NCI-H82 (cell line): ENCODE measurements at regions not wholly inside any gene's neighbourhood (a gene's known extent, or its start where the extent isn't known, plus 50 kb on each side); places are given as distances from the start of the nearest gene placed in this dataset.
"Not testable (repeated sequence)": the region's sequence is repeated elsewhere in the genome, so short reads cannot be mapped to it uniquely, and the experiment has no call there.

Source experiments
- DNase-seq: peaks from one replicate; lab custom pipeline; 2025; lab: John Stamatoyannopoulos, UW

DNA sequence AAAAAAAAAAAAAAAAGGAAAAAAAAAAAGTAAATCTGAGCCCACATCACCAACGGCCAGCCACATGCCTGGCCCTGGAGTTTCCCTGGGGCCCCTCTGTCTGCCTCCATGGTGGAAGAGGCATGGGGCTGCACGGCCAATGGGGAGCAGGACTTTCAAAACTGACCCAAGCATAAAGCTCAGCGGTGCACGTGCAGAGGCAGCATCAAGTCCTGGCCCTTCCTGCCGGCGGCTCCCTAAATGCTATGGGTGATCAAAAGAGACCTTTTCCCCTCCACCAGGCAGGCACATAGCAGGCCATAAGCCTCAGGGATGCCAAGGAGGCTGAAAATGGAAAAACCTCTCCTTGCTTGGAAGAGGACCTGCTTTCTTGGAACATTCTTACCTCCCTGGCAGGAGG lies 94.3 kb downstream of the OAT start:
- DNase-seq, result no peak

DNA sequence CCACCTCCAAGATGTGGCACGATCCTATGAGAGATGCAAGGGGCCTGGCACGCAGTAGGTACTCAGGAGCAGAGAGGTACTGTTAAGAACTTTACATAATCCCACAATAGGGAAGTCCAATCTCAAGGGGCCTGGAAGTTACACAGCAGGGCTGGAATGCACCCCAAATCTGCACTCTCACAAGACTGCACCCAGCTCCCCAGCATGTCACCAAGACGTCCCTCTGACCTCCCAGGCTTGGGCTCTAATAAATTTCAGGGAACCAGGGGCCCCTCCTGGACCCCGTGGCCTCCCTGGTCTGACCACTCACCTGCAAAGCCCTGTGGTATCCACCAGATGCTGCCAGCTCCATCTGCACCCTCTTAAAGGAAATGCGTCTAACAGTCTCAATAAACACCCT lies 94.9 kb downstream of the OAT start:
- no peak for DNase-seq

- DNase-seq, result no peak
Observed at GRCh38 chr10:124323111-124323725, 95.5 kb downstream of the OAT start.

GRCh38 chr10:124322191-124322980 lies 96.3 kb downstream of the OAT start:
- no peak for DNase-seq

DNA sequence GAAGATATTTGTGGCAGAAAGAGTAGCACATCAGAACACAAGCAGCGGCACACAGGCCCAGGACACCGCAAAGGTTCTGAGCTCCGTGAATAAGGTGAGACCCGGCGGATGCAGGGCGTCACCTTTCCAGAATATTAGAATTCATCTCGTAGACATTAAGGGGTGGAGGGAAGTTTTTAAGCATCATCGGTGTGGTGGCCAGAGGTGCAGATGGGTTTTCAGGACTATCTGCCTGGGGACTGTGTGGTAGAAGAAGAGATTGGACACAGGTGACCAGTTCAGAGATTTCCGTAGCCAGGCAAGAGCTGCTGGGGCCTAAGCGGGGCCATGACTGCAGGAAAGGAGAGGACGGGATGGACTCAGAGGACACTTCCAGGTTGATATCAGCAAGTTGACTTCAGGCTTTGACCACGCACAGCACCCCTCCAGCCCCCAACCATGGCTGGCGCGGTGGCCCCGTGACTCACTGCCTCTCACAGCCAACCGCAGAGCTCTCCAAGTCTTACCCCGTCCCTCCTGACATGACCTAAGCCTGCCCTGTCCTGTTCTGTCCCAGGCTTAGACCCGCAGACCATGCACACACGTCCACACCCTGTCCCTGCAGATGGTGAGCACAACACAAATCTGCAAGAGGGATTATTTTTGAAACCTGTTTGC lies 97.2 kb downstream of the OAT start:
- no peak for DNase-seq

DNA sequence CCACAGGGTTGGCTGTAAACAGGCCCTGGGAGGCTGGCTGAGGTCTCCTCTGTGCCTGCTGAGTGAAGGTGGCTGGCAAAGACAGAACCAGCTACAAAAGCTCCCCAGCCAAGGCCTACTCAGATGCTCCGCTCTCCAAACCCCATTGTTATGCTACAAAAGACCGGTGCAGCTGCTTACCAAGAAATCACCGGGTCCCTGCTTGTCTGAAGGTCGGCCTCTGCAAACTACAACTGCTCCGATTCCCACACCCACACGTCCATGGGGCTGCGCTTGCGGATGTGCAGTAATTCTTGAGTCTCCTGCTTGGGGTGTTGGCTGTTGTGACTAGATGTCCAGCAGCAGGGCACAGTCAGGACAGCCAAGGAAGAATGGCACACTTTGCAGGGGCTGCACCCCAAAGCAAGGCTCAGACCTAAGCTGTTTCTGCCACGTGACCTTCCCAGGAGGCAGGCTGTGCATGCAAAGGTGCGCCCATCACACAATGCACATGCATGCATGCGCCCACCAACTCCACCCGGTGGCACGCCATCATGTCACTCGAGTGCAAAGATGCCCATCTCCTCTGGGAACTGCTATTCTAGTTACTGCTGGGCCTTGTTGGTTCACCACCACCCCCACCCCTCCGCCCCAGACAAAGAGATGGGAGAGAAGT lies 97.8 kb downstream of the OAT start:
- no peak for DNase-seq

DNA sequence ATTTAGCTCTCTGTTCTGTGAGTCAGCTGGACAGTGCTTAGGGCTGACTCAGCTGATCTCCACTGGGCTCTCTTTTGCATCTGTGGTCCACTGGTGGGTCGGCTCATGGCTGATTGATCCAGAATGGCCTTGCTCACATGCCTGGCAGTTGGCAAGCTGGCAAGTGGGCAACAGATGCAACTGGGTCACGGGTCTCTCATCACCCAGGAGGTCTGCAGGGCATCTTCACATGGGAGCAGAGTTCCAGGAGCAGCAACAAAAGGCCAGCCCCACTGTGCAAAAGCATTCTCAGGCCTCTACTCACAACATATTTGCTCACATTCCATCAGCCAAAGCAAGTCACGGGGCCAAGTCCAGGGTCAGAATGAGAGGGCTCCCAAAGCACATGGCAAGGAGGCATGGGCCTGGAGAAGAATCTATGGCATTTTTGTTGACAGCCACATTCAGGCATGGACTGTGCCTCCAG lies 98.8 kb downstream of the OAT start:
- no peak for DNase-seq

GRCh38 chr10:124319520-124319919 lies 99.2 kb downstream of the OAT start:
- DNase-seq, result not testable (repeated sequence)

GRCh38 chr10:124318811-124319210 lies 99.9 kb downstream of the OAT start:
- no peak for DNase-seq

DNA sequence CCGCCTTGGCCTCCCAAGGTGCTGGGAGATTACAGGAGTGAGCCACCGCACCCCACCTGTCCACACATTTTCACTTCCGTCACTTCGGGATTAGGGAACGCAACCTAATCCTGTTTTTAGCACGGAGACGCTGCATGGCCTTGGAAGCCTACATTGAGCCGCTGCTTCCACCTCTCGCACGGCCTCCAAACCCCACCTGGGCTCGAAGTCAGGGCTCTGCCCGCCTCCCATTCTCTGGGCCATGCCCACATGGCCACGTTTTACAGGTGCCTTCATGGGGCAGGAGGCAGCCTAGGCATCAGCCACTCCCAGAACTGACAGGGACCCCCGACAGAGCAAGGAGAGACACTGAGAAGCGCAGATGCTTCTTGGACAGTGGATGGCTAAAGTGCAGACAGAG lies 100.6 kb downstream of the OAT start:
- DNase-seq, result peak; percentile 23

DNA sequence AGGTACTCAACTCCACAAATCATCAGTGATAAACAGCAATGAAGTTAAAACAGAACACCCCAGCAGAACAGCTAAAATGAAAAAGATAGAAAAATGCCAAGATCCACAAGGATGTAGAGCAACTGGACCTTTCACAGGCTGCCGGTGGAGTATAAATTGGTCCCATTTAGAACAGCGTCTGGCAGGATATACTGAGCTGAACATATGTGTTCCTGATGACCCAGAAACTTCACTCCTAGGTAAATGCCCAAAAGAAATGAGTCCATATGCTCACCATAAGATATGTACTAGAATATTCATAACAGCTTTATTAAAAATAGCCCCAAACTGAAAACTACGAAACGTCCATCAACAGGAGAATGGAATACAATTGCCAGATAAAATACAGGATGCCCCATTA lies 102.4 kb downstream of the OAT start:
- DNase-seq, result no peak

- no peak for DNase-seq
Observed at GRCh38 chr10:124315591-124316270, 103.0 kb downstream of the OAT start.

GRCh38 chr10:124313374-124313773 lies 105.3 kb downstream of the OAT start:
- no peak for DNase-seq

GRCh38 chr10:124308811-124309210 lies 109.9 kb downstream of the OAT start:
- no peak for DNase-seq

DNA sequence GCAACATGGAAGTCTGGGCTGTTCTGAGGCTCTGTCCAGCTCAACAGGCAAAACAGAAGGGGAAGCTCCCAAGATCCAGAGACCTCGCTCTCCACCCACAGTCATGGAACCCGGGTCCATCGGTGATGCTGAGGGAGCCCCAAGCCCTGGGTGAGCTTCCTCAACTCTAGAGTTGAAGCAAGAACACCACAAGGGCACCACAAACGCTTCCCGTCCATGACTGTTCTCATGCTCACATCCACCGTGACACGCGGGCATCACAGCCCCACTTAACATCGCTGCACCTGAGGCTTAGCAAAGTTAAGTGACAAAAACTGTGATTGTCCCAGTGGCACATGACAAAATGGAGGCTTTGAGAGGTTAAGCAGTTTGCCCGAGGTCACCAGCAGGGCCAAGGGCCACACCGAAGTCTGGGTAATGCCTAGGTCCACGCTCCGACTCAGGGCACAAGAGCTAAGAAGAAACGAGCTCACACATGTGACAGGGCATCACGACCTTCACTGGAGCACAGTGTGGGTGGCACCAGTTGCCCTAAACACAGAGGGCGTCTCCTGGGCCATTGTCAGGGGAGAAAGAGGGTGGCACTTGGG lies 110.6 kb downstream of the OAT start:
- no peak for DNase-seq

- DNase-seq, result no peak
Observed at GRCh38 chr10:124307591-124307990, 111.1 kb downstream of the OAT start.

DNA sequence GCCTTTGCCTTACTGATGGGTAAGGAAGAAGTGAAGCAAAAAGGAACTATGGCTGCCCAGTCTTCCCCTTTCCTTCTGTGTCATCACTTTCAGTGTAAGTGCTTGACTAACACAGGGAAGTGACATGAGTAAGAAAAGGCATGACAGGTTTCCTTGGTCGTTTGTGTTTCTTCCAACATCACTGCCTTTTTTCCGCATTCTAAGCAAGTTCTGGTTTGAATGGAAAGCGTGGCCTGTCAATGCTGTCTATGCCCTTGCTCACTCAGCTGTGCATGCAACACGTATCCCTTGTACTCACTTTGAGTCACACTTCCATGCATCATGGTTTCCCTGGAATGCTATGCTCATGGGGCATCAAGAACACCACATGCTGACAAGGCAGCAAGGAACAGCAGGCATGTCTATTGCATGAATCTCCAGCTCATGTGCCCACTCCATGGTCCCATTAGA lies 111.8 kb downstream of the OAT start:
- no peak for DNase-seq

DNA sequence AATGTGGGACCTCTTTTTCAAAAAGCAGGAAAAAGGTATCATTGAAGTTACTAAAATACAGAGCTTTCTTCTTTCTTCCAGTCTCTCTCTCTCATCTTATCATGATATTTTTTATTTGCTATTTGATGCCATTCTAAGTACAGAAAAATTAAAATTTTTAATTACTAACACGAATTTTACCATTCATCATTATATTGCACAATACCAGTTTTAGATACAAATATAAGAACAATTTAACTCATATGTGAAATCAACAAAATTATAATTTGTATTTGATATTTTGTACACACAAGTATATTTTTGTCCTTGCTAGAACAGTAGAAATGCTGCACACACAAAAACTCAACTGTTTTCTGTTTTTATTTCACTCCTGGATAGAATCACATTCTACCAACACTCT lies 112.2 kb downstream of the OAT start:
- DNase-seq, result no peak

DNA sequence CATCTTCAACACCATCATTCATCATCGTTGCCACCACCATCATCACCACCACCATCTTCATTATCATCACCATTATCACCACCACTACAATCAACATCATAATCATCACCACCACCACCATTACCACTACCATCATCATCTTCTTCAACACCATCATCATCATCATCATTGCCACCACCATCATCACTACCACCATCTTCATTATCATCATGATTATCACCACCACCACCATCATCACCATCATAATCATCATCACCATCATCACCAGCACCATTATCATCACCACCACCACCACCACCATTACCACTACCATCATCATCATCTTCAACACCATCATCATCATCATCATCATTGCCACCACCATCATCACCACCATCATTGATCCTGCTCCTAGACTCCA lies 112.7 kb downstream of the OAT start:
- DNase-seq, result no peak

- no peak for DNase-seq
Observed at GRCh38 chr10:124305131-124305530, 113.6 kb downstream of the OAT start.

DNA sequence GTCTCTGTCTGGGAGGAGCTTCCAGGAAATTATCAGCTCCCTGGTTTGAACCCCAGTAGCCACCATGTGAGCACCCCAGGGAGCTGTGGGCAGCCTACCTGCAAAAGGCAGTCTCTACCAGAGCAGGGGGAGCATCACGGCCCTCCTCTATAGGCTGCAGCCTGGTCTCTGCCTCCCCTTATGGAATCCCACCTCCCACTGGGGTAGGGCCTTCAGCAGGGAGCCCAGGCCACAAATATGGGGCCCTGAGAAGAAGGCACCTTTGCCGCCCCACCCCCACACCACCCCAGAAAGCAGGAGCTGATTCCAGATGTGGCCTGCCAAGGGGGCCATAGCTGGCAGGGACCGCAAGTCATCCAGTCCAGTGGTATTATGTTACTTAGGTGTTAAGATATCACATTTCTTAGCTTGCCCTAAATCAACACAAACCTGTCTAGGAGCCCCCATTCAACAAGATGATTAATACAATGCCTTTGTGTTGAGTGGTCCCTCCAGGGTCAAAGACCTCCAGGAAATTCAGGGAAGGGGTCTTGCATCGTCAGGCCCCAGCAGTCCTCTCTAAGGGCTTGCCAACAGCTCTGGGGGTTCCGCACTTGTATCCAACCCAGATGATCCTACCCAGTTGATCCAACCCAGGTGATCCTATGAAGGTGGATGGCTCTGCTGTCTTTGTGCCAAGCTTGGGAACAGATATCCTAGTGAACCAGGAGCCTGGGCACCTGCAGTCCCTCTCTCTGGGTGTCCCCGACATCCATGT lies 114.9 kb downstream of the OAT start:
- no peak for DNase-seq
